Stomach (tissue), 8 donors: ENCODE measurements at regions not wholly inside any gene's neighbourhood (a gene's known extent, or its start where the extent isn't known, plus 50 kb on each side); places are given as distances from the start of the nearest gene placed in this dataset.

Experiments
- DNase-seq, 2 donors: peaks; one replicate each; pipeline versions ENCODE4 v3.0.0 to v3.0.0-alpha.2; 2013 to 2019
- H3K27ac ChIP-seq, 5 donors: fragments of 200-600 bp in 4 of 5; sonication (generic) in 4 of 5; one replicate each; pipeline ENCODE4 v1.5.1; 2013 to 2019; ENCODE audit warnings: mild to moderate bottlenecking in 1 of 5, moderate library complexity in 1 of 5
- H3K27me3 ChIP-seq, 3 donors: fragments of 200-600 bp; sonication (generic); one replicate each; pipeline ENCODE4 v1.5.1; 2017 to 2019; ENCODE audit warnings: mixed run types in 1 of 3
- H3K36me3 ChIP-seq, 4 donors: fragments of 200-600 bp; sonication (generic); 1 replicate in 3 of 4; 2 replicates in 1 of 4; pipeline ENCODE4 v1.5.1; 2016 to 2019
- H3K4me1 ChIP-seq, 4 donors: fragments of 200-600 bp; sonication (generic); one replicate each; pipeline ENCODE4 v1.5.1; 2016 to 2019
- H3K4me3 ChIP-seq, 4 donors: fragments of 200-600 bp; sonication (generic) in 3 of 4; one replicate each; pipeline ENCODE4 v1.5.1; 2016 to 2019; ENCODE audit warnings: mild to moderate bottlenecking in 1 of 4
- H3K9me3 ChIP-seq, 4 donors: fragments of 200-600 bp; sonication (generic); one replicate each; pipeline ENCODE4 v1.5.1; 2016 to 2019
- CTCF ChIP-seq, 7 experiments: fragments of 450-650 bp in 4 of 7; fragments of 200-600 bp in 3 of 7; sonication (generic) in 3 of 7; IDR thresholded peaks; one replicate each; pipeline ENCODE4 v1.5.1; 2016 to 2019; ENCODE audit warnings: antibody characterized with exemption in 7 of 7, control low read depth in 2 of 7, mild to moderate bottlenecking in 1 of 7
- EP300 ChIP-seq: sonication (generic); formaldehyde crosslinking; IDR thresholded peaks from one replicate; pipeline ENCODE4 v1.6.1; 2017; ENCODE audit warnings: antibody characterized with exemption
- POLR2A ChIP-seq, 4 donors: fragments of 450-650 bp; IDR thresholded peaks; one replicate each; pipeline ENCODE4 v1.6.1; 2016; ENCODE audit warnings: antibody characterized with exemption in 4 of 4, control low read depth in 2 of 4, mild to moderate bottlenecking in 1 of 4, moderate library complexity in 1 of 4
- POLR2AphosphoS5 ChIP-seq, 3 donors: sonication (generic); formaldehyde crosslinking; IDR thresholded peaks; one replicate each; pipeline ENCODE4 v1.6.1; 2016; ENCODE audit warnings: antibody characterized with exemption in 3 of 3
- WGBS, 5 donors: extraction: QIAGEN DNeasy Blood & Tissue Kit in 3 of 5; methylation state at CpG; one replicate each; pipeline versions ENCODE4 v1.1.5 to v1.1.7; 2013 to 2018; 5-methylcytosine and 5-hydroxymethylcytosine counted together
- intact Hi-C: fragments of 100-400 bp; cut with DNase I; formaldehyde crosslinking; loops from one replicate; pipeline ENCODE4 v1.15.1; 2023; ENCODE audit warnings: low total_unique reads
- donor health status: healthy with polysubstance abuse.
- donor health status: Bipolar disorder and iron deficiency.
- donor health status: healthy.

DNA sequence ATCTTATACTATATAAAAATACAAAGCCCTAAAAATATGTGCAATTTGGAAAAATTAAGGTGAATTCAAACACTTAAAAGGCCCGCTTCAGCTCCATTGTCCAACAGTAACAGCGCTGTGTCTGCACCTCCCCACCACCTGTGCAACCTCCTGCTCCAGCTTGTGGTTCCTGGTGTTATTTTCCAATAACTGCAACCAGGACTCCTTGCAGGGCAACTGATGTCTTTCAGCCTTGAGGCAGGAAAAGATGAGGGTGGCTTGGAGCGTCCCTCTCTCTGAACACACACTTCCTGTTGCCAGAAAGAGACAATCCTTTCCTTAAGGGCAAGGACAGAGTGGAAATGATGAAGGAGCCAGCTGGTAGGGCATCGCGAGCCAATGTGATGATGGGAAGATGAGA lies 336.0 kb downstream of the GLRX3 start:
- H3K9me3 ChIP-seq, result peaks cover 0 to 25% (median 14%) of the 10 kb centered on the region in 4 donors
- H3K4me3 ChIP-seq, result no peak overlapping the region
- no peaks in the 10 kb centered on the region for H3K36me3 ChIP-seq
- no peak for TF ChIP-seq POLR2AphosphoS5 (IDR thresholded peaks at IDR 0.05)
- no peak for TF ChIP-seq POLR2A (IDR thresholded peaks at IDR 0.05)
- no peak for TF ChIP-seq CTCF (IDR thresholded peaks at IDR 0.05)
- TF ChIP-seq EP300, result no peak
- no peak for DNase-seq
- intact Hi-C loops, result no loop called here
- 61 to 86% (median 80%) methylated on average over 5 of the region's 5 CpGs for WGBS, 5 donors
- no peak overlapping the region for H3K27ac ChIP-seq
- peaks cover 0 to 20% (median 0%) of the 10 kb centered on the region in 3 donors for H3K27me3 ChIP-seq
- no peaks in the 10 kb centered on the region for H3K4me1 ChIP-seq

DNA sequence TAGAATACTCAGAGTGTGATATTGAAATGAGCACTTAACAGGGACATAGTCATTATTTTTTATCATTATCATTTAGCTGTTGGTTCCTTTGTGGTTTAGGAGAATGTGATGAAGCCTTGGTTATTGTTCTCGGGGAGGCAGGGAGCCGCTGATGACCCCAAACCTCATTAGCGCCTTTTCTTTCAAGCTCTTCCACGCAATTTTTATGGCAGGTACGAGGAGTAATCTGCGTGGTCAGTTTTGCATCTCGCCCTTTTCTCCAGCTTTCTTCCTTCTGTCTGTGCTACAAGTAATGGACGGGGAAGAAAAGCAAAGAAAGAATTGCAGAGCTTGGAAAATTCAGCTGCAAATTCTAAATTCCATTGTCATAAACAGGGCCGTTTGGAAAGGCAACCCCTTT lies 338.4 kb downstream of the GLRX3 start:
- Histone ChIP-seq H3K4me3 (no peak overlapping the region), H3K9me3 (peaks cover 0 to 10% (median under 1%) of the 10 kb centered on the region in 4 donors), H3K36me3 (no peaks in the 10 kb centered on the region), H3K4me1 (no peaks in the 10 kb centered on the region), H3K27ac (no peak overlapping the region), H3K27me3 (peaks cover 0 to 24% (median 0%) of the 10 kb centered on the region in 3 donors)
- no peak for TF ChIP-seq POLR2AphosphoS5 (IDR thresholded peaks at IDR 0.05)
- no peak for TF ChIP-seq POLR2A (IDR thresholded peaks at IDR 0.05)
- no peak for TF ChIP-seq EP300
- no peak for TF ChIP-seq CTCF (IDR thresholded peaks at IDR 0.05)
- intact Hi-C loops, result no loop called here
- no peak for DNase-seq
- 61 to 85% (median 74%) methylated on average over 9 of the region's 9 CpGs for WGBS, 5 donors

DNA sequence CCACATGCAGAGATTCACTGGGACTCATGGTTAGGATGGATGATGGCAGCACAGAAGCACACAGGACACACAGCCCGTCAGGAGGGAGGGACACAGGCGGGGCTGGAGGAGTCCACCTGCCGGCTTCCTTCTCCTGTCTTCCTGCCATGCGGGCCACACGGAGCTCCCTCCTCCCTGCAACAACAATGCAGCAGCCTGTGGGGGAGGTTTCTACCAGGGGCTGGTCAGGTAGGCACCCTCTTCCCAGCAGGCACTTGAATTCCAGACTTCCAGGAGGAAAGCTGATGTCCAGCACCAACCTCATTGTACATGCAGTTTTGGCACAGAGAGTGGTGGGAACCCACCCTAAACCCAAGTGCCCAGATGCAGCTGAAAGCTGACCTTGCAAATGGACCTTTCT lies 341.2 kb downstream of the GLRX3 start:
- TF ChIP-seq POLR2A (IDR thresholded peaks at IDR 0.05) (no peak), CTCF (IDR thresholded peaks at IDR 0.05) (no peak), POLR2AphosphoS5 (IDR thresholded peaks at IDR 0.05) (no peak), EP300 (no peak)
- WGBS, 5 donors, result 34 to 51% (median 48%) methylated on average over 5 of the region's 5 CpGs
- no peaks in the 10 kb centered on the region for H3K9me3 ChIP-seq
- DNase-seq, result no peak
- no peak overlapping the region for H3K4me3 ChIP-seq
- H3K36me3 ChIP-seq, result no peaks in the 10 kb centered on the region
- no peaks in the 10 kb centered on the region for H3K4me1 ChIP-seq
- intact Hi-C loops, result no loop called here
- H3K27ac ChIP-seq, result no peak overlapping the region
- H3K27me3 ChIP-seq, result peaks cover 0 to 25% (median 0%) of the 10 kb centered on the region in 3 donors

- H3K4me3 ChIP-seq, result no peak overlapping the region
- H3K36me3 ChIP-seq, result no peaks in the 10 kb centered on the region
- H3K4me1 ChIP-seq, result no peaks in the 10 kb centered on the region
- intact Hi-C loops, result no loop called here
- H3K9me3 ChIP-seq, result peaks cover 0 to 4% (median 0%) of the 10 kb centered on the region in 4 donors
- TF ChIP-seq EP300 (no peak), POLR2AphosphoS5 (IDR thresholded peaks at IDR 0.05) (no peak), POLR2A (IDR thresholded peaks at IDR 0.05) (no peak), CTCF (IDR thresholded peaks at IDR 0.05) (no peak)
- peaks cover 0 to 32% (median 0%) of the 10 kb centered on the region in 3 donors for H3K27me3 ChIP-seq
- no peak overlapping the region for H3K27ac ChIP-seq
- no peak for DNase-seq
- 68 to 85% (median 80%) methylated on average over 5 to 7 of the region's 7 CpGs for WGBS, 5 donors
These were observed 343.0 kb downstream of the GLRX3 start for GRCh38 chr10:130479146-130479545.
